GM21576 (cell line): ENCODE measurements at regions not wholly inside any gene's neighbourhood (a gene's known extent, or its start where the extent isn't known, plus 50 kb on each side); places are given as distances from the start of the nearest gene placed in this dataset.

Source experiments
- ATAC-seq: cut with Tn5 transposase; IDR thresholded peaks from one replicate; pipeline ENCODE4 v1.9.1; 2021; ENCODE audit warnings: mild to moderate bottlenecking, moderate library complexity; ENCODE audit not compliant: unreplicated experiment

DNA sequence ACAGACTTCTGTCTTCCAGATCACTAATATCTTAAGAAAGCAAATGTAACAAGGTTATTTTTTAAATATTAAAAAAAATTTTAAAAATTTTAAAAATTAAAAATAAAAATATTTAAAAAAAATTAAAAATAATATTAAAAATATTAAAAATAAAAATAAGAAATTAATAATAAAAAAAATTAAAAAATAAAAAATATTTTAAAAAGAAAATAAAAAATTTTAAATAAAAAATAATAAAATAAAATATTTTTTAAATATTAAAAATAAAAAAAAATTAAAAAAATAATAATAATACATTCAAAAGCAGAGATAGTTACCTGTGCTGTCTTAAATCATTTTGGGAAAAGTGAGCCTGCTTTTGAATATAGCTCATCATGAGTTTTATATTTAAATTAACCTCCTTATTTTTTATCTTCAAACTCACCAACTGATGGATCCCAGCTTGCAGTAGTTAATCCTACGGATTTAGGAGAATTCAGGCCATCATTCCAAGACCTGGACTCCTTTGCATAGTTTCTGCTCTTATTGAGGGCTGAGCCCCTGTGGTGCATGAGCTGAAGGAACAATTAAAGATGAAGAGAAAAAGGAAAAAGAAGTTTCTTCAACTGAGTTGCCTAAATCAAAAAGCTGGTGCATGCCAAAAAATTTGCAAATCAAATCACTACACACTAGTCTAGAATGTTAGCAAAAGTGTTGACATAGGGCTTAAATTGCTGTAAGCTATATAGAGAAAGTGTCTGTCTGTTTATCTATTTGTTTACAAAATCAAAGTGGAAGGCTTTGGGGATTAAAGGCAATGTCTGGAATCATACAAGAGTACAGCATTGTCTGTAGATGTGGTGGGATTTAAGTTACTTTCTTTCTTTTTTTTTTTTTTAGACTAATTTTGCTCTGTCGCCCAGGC lies 50.5 kb upstream of the ZNF438 start:
- no peak for ATAC-seq

DNA sequence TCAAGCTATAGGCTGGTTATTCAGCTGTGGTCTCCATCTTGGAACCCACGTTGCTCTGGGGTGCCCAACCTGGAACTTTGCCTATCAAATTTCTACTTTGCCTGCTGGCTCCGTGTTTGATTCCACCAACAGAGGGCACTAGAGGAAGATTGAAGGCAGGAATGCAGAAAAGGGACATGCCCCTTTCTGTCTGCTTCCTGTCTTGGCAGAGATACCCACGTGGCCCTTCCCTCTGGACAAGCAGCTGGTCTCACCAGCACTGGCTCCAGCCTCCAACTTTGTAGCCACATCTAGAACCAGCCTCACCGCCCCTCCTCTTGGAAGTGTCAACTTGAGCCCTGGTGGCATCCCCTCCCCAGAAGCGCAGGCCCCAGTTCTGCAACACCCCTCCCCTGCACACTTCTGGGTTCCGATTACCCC lies 52.1 kb upstream of the ZNF438 start:
- no peak for ATAC-seq

DNA sequence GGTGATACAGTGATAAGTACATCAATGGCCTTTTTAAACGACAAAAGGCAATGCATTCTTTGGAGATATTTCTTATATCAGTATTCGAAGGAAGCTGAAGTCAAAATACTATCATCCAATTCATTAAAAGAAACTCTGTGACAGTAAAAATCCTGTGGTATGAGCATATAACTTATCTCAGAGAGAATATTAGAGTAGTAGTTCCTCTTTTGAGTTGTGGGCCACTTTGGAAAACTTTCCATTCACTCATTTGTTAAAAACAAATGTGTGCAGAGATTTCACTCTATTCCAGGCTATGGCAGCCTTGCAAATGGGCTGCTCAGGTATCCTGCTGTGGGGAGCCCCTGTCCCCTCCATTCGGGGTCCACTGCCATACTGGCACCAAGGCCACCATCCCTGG lies 55.3 kb upstream of the ZNF438 start:
- no peak for ATAC-seq

DNA sequence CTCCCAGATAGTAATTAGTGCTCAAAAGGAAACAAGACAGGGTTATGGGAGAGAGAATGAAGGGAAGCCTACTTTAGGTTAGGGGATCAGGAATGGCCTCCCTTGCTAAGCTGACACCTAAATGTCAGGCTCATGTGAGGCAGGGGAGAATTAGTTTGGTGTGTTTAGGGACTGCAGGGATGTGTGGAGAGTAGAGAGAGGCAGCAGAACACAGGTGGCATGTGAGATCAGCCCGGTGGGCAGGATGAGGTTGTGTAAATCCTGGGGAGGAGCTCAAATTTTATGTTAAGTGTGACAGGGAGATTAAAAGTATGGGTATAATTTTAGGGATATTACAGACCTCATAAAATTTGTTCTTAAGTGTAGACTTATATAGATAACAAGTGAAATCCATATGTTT lies 56.2 kb upstream of the ZNF438 start:
- no peak for ATAC-seq

DNA sequence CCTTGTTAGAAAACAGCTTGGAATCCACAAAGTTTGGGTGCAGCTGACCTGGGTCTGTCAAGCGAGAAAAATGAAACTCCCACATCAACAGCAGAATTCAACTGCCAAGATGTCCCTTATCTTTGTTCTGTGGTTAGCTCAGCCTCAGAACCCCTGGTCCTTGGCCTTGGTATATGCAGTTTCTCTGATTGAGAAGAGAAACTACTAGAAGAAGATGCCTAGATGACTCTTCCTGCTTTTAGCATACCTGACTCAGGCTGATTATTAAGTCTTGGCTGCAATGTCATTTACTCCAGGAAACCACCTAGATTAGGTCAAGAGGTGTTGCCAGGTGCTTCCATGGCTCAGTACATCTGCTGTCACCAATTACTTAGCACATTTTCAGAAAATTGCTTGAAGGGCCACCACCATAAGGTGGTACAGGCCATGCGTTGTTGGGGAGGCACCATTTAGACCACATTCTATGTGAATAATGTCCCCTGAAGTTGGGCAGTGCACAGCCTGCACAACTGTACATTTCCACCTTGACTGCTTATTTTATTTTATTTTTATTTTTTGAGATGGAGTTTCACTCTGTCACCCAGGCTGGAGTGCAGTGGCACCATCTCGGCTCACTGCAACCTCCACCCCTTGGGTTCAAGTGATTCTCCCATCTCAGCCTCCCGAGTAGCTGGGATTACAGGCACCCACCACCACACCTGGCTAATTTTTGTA lies 59.4 kb upstream of the ZNF438 start:
- ATAC-seq: no peak

DNA sequence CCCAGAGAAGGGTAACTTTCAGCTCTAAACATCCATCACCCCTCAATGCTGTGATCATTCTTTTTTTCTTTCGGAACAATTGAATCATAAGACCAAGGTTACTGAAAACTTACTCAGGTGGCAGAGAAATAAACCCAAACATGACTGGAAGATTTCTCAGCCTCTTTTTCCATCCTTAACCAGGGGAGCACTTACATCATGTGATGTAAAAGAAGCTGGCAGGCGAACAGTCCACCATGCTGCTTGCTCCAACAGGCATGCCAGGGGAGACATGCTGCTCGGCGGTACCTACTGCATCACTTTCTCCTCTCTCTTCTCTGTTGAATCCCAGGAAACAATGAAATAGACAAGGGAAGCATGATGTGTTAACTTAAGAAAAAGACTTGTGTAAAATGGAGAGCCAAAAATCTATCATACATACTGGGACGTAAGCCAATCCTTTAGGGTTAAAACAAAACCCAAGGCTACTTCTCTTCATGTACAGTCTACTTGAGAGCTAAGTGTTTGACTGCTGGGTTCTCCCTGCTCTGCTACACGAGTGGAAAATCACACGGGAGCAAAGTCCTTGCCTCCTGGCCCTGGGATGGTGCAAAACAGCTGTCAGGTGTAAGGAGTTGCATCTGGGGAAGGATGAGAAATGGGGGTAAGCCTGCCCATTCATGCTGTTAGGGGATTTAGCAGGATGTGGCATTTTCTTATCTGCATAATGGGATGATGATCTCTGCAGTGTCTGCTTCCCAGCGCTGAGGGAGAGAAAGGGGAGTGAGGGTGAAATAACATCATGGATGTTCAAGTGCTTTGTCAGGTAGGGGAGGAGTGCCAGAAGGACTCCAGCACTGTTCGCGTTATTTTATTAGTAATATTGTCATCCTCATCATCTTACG lies 64.3 kb upstream of the ZNF438 start:
- ATAC-seq: no peak

DNA sequence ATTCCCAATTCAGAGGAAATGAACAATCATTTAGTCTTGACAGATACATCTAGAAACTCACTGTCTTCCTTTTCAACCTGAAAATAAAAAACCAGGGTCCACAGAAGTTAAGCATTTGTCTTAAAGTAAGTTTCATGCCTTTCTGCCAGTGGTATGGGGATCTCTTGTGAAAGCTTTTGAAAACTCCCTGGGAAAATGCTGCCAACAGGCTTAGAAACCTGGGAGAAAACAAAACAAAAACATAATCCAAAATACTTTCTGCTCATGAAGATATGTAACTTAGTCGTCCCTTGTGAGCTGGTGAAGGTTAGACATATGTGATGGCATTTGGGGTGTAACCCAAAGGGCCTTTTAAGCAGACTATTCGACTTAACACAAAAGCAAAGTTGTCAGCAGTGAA lies 66.4 kb upstream of the ZNF438 start:
- ATAC-seq: no peak

DNA sequence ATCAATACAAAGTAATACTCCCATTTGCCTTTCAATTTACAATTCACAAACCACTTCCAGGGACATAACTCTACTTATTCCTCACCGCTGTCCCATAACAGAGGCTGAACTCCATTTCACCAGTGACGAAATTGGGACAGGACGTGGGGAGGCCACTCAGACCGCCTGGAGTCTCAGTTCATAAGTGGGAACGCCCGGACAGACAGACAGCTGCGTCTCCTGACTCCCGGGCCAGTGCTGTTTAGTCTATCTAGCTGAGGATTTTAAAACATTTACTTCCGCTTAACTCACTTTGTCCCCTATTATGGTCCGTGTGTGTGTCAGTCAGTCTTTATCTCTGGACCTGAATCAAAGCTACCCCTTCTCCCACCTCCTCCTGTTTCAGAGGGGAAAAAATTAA lies 67.4 kb upstream of the ZNF438 start:
- no peak for ATAC-seq

DNA sequence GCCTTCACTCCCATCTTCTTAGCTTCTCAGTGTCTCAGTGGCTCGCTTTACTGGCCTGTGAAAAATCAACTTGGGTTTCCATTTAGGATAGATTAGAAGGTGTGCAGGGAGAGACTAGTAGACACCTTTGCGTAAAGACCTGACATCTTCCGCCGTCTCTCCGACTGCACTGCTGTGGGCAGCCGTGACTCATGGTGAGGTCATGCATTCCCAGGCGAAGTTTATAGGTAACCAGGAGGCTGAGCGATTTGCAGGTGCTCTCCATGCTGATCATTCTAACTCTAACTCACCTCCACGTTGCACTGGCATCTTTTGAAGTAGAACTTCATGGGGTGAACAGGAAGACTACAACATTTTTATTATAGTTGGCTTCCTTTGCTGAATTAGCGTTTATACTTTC lies 68.0 kb upstream of the ZNF438 start:
- ATAC-seq: no peak

DNA sequence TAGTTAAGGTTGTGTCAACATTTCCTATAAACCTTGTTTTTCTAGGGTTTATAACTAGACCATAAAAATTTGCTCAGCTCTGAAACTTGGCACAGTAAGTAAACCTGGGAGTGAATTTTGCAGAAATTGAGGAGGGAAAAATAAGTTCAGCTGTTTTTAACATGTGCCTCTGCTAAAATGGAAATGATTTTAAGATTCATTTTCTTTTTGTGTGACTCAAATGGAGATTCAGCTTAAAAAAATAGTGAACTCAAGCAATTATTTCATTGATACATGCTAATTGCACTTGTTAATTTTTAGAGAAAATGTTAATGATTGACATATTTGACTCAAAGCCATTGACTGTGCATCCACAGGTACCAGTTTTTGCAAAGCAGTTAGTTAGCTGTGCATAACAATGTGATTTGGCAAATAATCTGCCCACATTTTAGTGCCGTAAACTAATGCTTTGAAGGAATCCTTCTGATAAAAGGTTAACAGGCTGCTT lies 68.5 kb upstream of the ZNF438 start:
- no peak for ATAC-seq

DNA sequence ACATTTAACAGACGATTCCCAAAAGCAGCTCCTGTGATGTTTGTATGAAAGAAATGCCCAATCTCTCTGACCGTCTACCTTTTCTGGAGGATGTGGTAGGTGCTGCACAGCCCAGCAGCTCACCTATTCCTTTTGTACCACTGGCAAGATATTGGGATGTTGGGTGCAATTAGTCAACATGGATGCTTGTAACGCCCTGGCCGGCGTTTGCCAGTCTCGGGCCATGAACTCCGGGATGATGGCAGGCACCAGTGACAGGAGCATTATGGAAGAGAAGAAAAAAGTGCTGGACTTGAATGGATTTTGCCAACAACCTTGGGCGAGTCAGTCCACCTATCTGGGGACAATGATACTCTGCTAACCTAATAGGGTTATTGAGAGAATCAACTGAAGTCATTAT lies 69.0 kb upstream of the ZNF438 start:
- no peak for ATAC-seq

DNA sequence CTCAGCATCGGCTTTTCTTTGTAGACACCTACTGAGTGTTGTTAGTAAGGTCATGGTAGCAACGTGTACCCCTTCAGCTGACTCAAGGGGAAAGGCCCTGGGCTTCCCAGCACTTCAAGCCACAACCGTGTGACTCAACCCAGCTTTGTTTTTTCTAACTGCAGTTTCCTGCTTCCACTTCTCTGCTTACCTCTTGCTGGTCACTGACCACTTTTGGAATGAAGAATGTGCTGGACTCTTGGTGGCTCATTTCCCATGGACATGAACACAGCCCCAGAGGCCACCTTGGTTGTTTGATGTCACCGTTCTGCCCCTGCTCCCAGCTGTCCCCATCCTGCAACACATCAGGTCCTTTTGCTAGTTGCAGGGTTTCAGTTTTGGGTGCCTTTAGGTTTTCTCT lies 69.5 kb upstream of the ZNF438 start:
- ATAC-seq: peak; percentile 81

DNA sequence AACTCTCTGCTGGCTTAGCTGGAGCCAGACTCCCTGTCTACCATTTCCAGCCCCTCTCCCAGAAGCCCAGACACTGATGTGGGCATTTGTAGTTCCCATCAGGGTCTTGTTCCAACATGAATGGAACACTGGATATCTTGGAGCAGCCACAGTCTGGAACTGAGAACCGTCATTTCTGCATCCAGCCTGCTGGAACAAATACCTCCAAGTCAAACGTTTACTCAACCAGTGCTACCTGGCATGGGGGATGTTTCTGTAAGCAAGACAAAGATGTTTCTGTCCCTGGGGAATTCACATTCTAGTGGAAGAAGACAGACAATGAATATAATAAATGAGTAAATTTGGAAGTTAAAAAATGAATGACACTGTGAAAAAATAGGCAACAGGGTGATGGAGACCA lies 70.8 kb upstream of the ZNF438 start:
- ATAC-seq: no peak

DNA sequence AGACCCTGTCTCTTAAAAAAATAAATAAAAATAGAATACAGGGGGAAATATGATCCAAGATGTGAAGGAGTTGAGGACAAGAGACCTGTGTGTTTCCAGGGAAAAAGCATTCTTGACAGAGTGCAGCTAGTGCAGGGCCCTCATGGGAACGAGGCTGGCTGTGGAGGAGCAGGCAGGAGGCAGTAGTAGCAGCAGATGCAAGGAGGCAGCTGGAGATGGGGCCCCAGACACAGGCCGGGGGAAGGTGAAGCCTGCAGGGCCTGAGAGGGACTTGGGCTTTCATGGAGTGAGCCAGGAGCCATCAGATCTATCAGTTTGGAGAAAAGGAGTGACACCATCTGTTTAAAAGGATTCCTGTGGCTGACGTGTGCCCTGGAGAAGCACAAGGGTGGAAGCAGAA lies 71.4 kb upstream of the ZNF438 start:
- no peak for ATAC-seq

DNA sequence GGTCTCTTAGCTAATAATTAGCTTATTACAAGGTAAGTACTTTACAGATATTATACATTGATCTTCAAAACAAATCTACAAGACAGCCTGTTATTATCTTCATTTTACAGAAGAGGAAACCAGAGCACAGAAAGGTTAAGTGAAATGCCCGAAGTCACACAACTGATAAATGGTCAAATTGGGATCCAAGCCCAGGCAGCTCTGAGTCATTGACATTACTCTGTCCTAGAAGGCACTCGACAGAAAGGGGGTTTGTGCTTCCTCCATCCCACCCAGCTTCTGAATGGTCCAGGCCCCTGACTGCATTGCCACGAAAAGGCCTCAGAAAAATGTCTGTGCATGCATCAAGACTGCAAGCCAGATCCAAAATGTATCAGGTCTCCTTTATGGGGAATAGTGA lies 81.3 kb upstream of the ZNF438 start:
- ATAC-seq: no peak

DNA sequence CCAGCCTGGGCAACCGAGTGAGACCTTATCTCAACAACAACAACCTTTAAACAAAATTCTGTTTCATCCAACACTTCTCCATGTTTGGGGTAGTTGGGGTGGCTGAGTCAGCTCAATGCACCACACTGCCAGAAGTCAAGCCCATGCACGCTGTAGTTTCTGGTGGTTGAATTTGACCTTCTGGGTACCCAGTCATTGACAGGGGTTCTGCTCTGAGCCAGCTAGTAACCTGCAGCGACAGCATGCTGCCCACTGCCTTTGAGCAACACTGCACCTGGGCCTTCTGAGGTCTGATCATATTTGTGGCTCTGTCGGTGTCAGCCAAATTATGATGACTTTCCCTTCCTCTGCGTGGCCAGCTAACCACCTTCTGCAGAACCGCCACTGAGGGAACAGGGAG lies 84.6 kb upstream of the ZNF438 start:
- ATAC-seq: no peak

DNA sequence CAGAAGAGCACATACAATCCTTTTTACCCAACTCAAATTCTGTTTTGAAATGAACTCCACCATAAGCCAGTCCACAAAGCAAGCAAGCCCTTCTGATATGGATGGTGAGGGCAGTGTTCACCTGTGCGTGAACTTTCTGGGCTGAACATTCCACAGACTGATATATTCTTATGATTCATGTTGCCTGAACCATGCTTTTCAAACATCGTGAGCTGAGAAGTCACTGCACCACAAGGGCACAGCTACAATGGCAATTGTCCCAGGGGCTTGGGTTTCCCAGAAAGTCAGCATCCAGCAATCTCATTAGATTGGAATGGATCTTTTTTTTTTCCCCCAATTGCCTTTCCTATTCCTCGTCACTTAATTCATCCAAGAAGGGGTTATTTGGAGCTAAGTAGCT lies 86.9 kb upstream of the ZNF438 start:
- ATAC-seq: no peak

DNA sequence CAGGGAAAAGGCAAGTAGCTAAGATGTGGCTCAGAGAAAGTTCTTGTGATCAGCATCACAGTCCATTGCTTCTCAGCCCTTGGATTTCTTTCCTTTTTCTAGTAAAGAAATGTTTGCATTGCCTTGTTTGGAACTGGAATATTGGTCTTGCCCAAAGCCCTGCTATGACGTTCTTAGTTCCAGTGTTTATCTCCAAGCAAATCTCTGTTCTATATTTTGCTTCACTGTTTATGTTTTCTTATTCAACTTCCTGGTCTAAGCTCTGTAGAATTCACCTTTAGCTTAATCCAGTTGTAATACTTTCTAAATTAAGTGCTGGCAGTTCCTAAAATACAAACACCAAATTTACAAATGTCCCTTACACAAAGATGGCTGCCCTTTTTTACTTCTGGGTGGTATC lies 88.7 kb upstream of the ZNF438 start:
- no peak for ATAC-seq

DNA sequence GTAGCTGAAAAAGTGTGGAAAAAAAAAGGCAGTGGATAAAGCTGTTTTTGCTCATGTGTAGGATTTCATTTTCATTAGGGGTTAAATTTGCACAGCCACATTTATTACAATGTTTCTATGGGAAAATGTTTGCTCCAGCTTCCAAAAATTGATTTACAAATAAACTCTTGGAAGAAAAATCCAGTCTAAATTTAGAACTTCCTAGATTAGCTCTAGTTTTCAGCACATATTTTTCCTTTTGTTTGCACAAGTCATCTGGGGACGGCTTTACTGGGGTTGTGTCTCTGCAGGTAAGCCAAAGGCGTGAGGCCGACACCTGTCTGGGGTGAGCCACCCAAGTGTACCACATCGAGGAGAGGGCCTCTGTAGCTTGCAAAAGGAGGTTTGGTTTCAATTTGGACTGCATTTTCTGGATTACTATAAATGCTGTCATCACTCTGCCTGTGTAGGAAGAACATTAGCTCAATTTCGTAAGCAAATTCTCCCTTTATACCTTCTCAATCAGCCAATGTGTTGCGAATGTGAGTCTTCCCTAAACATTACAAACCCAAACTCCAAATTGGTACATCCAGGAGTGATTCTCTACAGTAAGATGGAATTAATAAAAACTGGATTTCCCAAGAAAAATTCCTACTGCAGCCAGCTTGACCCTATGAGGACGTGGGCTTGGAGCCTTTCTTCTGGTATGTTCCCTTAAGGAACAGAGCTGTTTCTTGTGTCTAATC lies 89.5 kb upstream of the ZNF438 start:
- no peak for ATAC-seq

DNA sequence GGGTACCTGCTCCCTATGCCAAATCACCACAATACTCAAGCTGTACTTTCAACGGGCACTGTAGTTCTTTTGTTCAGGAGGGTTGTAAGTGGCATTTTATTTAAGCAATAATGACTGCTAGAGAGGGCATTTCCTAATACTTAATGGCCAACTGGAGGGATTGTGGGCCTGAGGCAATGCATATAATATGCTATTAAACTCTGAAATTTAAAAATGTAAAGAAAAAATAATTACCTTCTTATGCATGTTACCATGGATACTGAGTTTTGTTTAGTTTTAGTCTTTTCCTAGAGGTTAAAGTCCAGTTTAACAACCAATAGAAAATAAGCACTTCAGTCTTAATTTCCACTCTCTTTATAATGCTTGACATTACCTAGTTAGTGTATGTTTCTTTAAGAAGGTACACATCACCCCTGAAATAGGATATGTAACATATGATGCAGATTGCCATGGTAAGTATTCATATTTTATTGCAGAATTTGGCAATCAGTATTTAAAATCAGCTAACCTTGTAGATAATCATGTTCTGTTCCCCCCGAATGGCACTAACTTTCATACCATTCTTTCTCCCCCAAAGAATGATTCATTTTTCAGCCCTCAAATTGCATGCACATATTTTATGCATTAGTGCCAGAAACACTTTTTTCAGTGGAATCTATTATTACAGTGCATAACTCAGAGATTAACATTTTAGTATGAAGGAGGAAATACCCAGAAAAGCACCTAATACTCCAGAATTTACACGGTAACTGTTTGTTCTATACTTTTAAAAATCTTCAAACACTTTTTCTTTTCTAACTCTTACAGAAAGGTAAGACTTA lies 90.3 kb upstream of the ZNF438 start:
- no peak for ATAC-seq
